HCT116 (cell line): ENCODE measurements at regions not wholly inside any gene's neighbourhood (a gene's known extent, or its start where the extent isn't known, plus 50 kb on each side); places are given as distances from the start of the nearest gene placed in this dataset.

ENCODE experiments used
- ATAC-seq: fragments of 200-7000 bp; cut with Tn5 transposase; 2 replicates; pipeline ENCODE4 v1.9.1; 2020; ENCODE audit warnings: mild to moderate bottlenecking, moderate library complexity
- BruUV-seq: library from RNA; stranded (reverse); fragments of 400-500 nt; replicated peaks from 2 replicates; lab custom pipeline; 2021; lab: Mats Ljungman, UMichigan
- CTCF ChIA-PET: fragments of 300-600 bp; sonication (Branson Sonifier 250); formaldehyde crosslinking; loops from one replicate; lab custom pipeline; 2021; ENCODE audit warnings: antibody characterized with exemption; lab: Charles Lee
- POLR2A ChIA-PET: fragments of 300-600, 350-600 bp; sonication (Branson Sonifier 250); formaldehyde crosslinking; loops from one replicate; lab custom pipeline; 2021; ENCODE audit warnings: antibody characterized with exemption; lab: Charles Lee
- RAD21 ChIA-PET, 2 experiments: fragments of 300-600 bp; sonication (Branson Sonifier 250); formaldehyde crosslinking; loops; one replicate each; lab custom pipeline; 2023; ENCODE audit warnings: low total read pairs in 2 of 2; ENCODE audit not compliant: uncharacterized antibody in 2 of 2, unreplicated experiment in 2 of 2, low non-redundant PET in 1 of 2; lab: Charles Lee
- DNase-seq: peaks from one replicate; pipeline ENCODE4 v3.0.0-alpha.2; 2010; ENCODE audit warnings: low read depth, low spot score
- H2AFZ ChIP-seq: fragments of 200-600 bp; shearing (Covaris generic), sonication (generic); 2 replicates; pipeline ENCODE4 v1.6.1; 2017; ENCODE audit warnings: low read depth, mixed run types, mixed read lengths, antibody characterized with exemption, low read length; ENCODE audit not compliant: poor library complexity, severe bottlenecking
- H3K27ac ChIP-seq: 2 replicates; pipeline ENCODE4 v1.5.1; 2012; ENCODE audit warnings: low read depth, low read length
- H3K27me3 ChIP-seq: fragments of 200-600 bp; sonication (generic); 2 replicates; pipeline ENCODE4 v1.6.1; 2016; ENCODE audit warnings: mixed run types, low read length, mixed read lengths; ENCODE audit not compliant: insufficient read depth
- H3K36me3 ChIP-seq, 2 experiments: fragments of 200-500 bp in 1 of 2; fragments of 200-600 bp in 1 of 2; sonication (Bioruptor generic) in 1 of 2; sonication (generic) in 1 of 2; 2 replicates each; pipeline versions ENCODE4 v1.5.1 to v1.6.1; 2014 to 2016; ENCODE audit warnings: low read length in 2 of 2, inconsistent platforms in 1 of 2, mixed read lengths in 1 of 2, mixed run types in 1 of 2; ENCODE audit not compliant: insufficient read depth in 2 of 2, control insufficient read depth in 1 of 2
- H3K4me1 ChIP-seq, 2 experiments: fragments of 200-600 bp in 1 of 2; sonication (generic) in 1 of 2; 2 replicates each; pipeline versions ENCODE4 v1.5.1 to v1.6.1; 2012 to 2017; ENCODE audit warnings: low read length in 2 of 2, inconsistent platforms in 1 of 2, mild to moderate bottlenecking in 1 of 2, mixed read lengths in 1 of 2, mixed run types in 1 of 2, moderate library complexity in 1 of 2; ENCODE audit not compliant: insufficient read depth in 2 of 2, control insufficient read depth in 1 of 2
- H3K4me2 ChIP-seq: fragments of 200-600 bp; sonication (generic); 2 replicates; pipeline ENCODE4 v1.6.1; 2017; ENCODE audit warnings: mixed run types, low read length, mixed read lengths
- H3K4me3 ChIP-seq, 2 experiments: fragments of 200-600 bp in 1 of 2; sonication (generic) in 1 of 2; replicated peaks in 1 of 2; 2 replicates each; pipeline ENCODE4 v1.5.1; 2011 to 2016; ENCODE audit warnings: low read length in 2 of 2, control low read depth in 1 of 2, low read depth in 1 of 2, mild to moderate bottlenecking in 1 of 2, mixed read lengths in 1 of 2, mixed run types in 1 of 2
- H3K79me2 ChIP-seq: fragments of 200-600 bp; sonication (generic); 2 replicates; pipeline ENCODE4 v1.6.1; 2017; ENCODE audit warnings: mild to moderate bottlenecking, mixed run types, low read length, moderate library complexity, mixed read lengths; ENCODE audit not compliant: insufficient read depth
- H3K9ac ChIP-seq: fragments of 200-600 bp; sonication (generic); 2 replicates; pipeline ENCODE4 v1.6.1; 2016; ENCODE audit warnings: low read length, mixed read lengths
- H3K9me2 ChIP-seq: fragments of 200-600 bp; sonication (generic), shearing (Covaris generic); 2 replicates; pipeline ENCODE4 v1.6.1; 2017; ENCODE audit warnings: mixed run types, mild to moderate bottlenecking, moderate library complexity; ENCODE audit not compliant: insufficient read depth
- H3K9me3 ChIP-seq, 2 experiments: fragments of 200-500 bp in 1 of 2; fragments of 200-600 bp in 1 of 2; sonication (Bioruptor generic) in 1 of 2; sonication (generic) in 1 of 2; 2 replicates each; pipeline ENCODE4 v1.6.1; 2014 to 2017; ENCODE audit warnings: low read length in 2 of 2, mixed read lengths in 2 of 2, inconsistent platforms in 1 of 2, low read depth in 1 of 2, mild to moderate bottlenecking in 1 of 2, mixed run types in 1 of 2, moderate library complexity in 1 of 2; ENCODE audit not compliant: control insufficient read depth in 1 of 2, insufficient read depth in 1 of 2
- H4K20me1 ChIP-seq: fragments of 200-600 bp; sonication (generic), shearing (Covaris generic); 2 replicates; pipeline ENCODE4 v1.6.1; 2017; ENCODE audit warnings: mixed run types, mild to moderate bottlenecking, moderate library complexity; ENCODE audit not compliant: insufficient read depth
- CTCF ChIP-seq, 3 experiments: fragments of 200-600 bp in 1 of 3; sonication (generic) in 1 of 3; IDR thresholded peaks in 2 of 3; conservative IDR thresholded peaks in 1 of 3; 2 replicates each; pipeline ENCODE4 v1.5.1; 2012 to 2017; ENCODE audit warnings: low read depth in 2 of 3, low read length in 2 of 3, antibody characterized with exemption in 1 of 3, borderline replicate concordance in 1 of 3, control low read depth in 1 of 3, mild to moderate bottlenecking in 1 of 3, mixed read lengths in 1 of 3, mixed run types in 1 of 3, moderate library complexity in 1 of 3; ENCODE audit not compliant: insufficient read depth in 1 of 3
- EGR1 ChIP-seq: IDR thresholded peaks from 2 replicates; pipeline ENCODE4 v1.6.1; 2012; ENCODE audit warnings: low read depth
- ELF1 ChIP-seq: IDR thresholded peaks from 2 replicates; pipeline ENCODE4 v1.6.1; 2012; ENCODE audit warnings: low read depth, borderline replicate concordance
- EZH2 ChIP-seq: fragments of 200-600 bp; sonication (generic); IDR thresholded peaks from 2 replicates; pipeline ENCODE4 v1.6.1; 2017; ENCODE audit warnings: antibody characterized with exemption, mixed run types
- MAX ChIP-seq: IDR thresholded peaks from 2 replicates; pipeline ENCODE4 v1.6.1; 2012
- REST ChIP-seq: IDR thresholded peaks from 2 replicates; pipeline ENCODE4 v1.6.1; 2012; ENCODE audit warnings: low read depth
- SIN3A ChIP-seq: IDR thresholded peaks from 2 replicates; pipeline ENCODE4 v1.6.1; 2012; ENCODE audit warnings: low read depth
- ZBTB33 ChIP-seq: IDR thresholded peaks from 2 replicates; pipeline ENCODE4 v1.6.1; 2011; ENCODE audit warnings: mild to moderate bottlenecking, low read length, moderate library complexity; ENCODE audit not compliant: insufficient replicate concordance; ENCODE audit errors: extremely low read depth
- ZFX ChIP-seq: fragments of 450-650 bp; IDR thresholded peaks from 2 replicates; pipeline ENCODE4 v1.6.1; 2017
- intact Hi-C: fragments of 100-400 bp; cut with micrococcal nuclease; formaldehyde crosslinking; loops from 2 replicates; pipeline ENCODE4 v1.10.0; 2022

- intact Hi-C loops, result loop anchor here (1.0 kb wide), 1 partner anchor 34 kb away; no protein-coding TSS in a partner anchor
- H3K4me3 ChIP-seq, result no peak overlapping the region
- ATAC-seq (no peak), DNase-seq (no peak)
- POLR2A ChIA-PET, result no interaction called here
- H3K36me3 ChIP-seq, result no peaks in the 10 kb centered on the region
- H3K4me1 ChIP-seq, result no peaks in the 10 kb centered on the region
- H3K27ac ChIP-seq, result no peak overlapping the region
- RAD21 ChIA-PET, result no interaction called here
- no peak for TF ChIP-seq ELF1
- no peak for TF ChIP-seq ZBTB33
- no peak for TF ChIP-seq EZH2
- no peak for TF ChIP-seq SIN3A
- TF ChIP-seq CTCF (IDR thresholded peaks at IDR 0.05 in 2 of 3, conservative IDR thresholded peaks at IDR 0.05 in 1 of 3; ENCODE audit: borderline replicate concordance in 1 of 3, insufficient read depth in 1 of 3, low read depth in 2 of 3, low read length in 2 of 3), result no peak
- TF ChIP-seq MAX, result no peak
- TF ChIP-seq ZFX, result no peak
- TF ChIP-seq EGR1, result no peak
- no peak for TF ChIP-seq REST
- H3K9ac ChIP-seq, result no peak overlapping the region
- CTCF ChIA-PET, result no interaction called here
- no peaks in the 10 kb centered on the region for H3K9me3 ChIP-seq
- no peaks in the 10 kb centered on the region for H3K9me2 ChIP-seq
- H4K20me1 ChIP-seq, result no peaks in the 10 kb centered on the region
- H3K27me3 ChIP-seq, result no peaks in the 10 kb centered on the region
- H3K79me2 ChIP-seq, result no peaks in the 10 kb centered on the region
- no peak overlapping the region for H3K4me2 ChIP-seq
- no peak overlapping the region for H2AFZ ChIP-seq
- BruUV-seq, result no TSS peak
Observed at GRCh38 chr1:221343607-221344006, 398.3 kb downstream of the DUSP10 start.
